GM18498 (cell line): ENCODE measurements at regions not wholly inside any gene's neighbourhood (a gene's known extent, or its start where the extent isn't known, plus 50 kb on each side); places are given as distances from the start of the nearest gene placed in this dataset.
"Not testable (repeated sequence)": the region's sequence is repeated elsewhere in the genome, so short reads cannot be mapped to it uniquely, and the experiment has no call there.

Source experiments
- ATAC-seq: cut with Tn5 transposase; IDR thresholded peaks from one replicate; pipeline ENCODE4 v1.9.1; 2021; ENCODE audit warnings: mild to moderate bottlenecking, moderate library complexity; ENCODE audit not compliant: unreplicated experiment

DNA sequence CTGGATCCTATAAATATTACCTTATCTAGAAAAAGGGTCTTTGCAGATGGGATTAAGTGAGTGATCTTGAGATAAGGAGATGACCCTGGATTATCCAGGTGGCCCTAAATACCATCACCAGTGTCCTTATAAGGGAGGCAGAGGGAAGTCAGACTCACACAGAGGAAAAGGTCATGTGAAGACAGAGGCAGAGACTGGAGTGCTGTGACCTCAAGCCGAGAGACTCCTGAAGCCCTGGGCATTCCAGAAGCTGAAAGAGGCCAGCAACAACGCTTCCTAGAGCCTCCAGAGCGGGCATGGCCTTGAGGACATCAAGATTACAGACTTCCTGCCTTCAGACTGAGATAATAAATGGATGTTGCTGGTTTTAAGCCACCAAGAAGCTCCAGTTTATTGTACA, 118.8 kb downstream of the ATPSCKMT start:
- ATAC-seq: no peak

DNA sequence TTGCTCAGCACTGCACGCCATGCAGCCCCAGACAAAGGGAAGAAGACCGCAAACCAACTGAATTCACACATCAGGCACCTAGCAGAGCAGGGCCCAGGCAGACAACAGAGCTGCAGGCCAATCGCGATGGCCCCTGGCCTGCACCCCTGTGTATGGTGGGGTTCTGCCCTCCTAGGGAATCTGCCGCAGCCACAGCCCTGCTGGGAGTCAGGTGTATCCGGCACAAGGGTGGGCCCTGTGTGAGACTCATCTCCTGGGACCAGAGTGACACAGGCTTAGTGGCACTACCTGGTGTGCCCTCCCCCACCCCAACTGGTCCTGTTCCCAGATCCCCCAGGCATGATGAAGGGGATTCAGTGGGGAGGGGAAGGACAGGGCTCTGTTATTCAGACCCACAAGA, 122.8 kb downstream of the ATPSCKMT start:
- ATAC-seq: no peak

DNA sequence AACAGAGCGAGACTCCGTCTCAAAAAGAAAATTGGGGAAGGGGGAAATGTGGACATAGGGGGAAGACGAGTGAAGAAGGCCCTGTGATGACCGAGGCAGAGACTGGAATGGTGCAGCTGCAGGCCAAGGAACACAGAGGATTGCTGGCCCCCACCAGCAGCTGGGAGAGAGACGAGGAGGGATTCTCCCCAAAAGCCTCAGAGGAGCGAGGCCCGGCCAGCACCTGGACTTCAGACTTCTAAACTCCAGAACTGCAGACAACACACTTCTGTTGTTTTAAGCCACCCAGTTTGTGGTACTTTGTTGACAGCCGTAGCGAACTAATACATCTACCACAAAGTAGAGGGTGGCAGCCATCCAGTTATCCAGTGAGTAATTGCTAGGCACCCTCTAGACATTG, 124.6 kb downstream of the ATPSCKMT start:
- ATAC-seq: no peak

DNA sequence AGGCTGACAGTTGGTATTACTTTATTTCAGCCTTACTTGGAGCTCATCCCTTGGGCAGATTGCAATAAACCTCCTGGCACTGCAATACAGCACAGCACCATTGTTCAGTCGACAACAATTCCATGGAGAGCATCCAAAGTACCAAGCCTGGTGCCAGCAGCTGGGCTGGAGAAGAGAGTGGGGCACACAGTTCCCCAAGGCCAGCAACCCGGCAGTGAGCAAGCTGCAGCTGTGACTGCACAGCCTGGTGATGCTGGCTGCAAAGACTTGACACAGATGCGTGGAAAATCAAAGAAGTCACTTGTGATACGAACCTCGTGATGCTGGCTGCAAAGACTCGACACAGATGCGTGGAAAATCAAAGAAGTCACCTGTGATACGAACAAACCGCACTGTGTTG, 125.4 kb downstream of the ATPSCKMT start:
- ATAC-seq: no peak

DNA sequence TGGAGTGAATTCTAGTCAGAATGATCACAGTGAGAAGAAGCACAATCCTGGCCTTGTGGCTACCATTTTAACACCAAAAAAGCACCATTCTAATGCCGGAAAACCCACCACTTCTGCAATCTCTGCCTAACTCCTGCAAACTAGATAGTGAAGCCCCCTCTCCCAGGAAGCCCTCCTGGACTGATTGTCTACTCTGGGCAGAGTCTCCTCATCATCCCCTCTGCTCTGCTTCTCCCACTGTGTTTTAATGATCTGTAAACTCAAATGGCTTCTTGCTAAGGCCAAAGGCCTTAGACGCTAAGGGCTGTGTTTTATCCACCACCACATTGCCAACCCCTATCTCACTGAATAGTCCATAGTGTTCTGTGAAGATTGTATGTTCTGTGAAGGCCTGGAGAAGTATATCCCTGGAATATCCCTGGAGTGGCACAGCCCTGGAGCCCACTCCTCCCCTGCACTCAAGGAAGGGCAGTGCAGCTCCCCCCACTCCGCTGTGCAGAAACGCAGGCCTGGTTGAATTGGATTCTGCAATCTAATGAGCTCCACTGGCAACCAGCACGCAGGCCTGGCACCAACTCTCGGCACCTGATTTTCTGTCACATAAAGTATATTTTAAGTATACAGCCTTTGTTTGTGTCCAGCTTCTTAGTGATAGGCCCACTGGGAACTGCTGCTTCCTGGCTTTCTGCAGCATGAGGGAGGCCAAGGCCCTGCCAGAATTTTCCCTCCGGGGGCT, 126.3 kb downstream of the ATPSCKMT start:
- no peak for ATAC-seq

DNA sequence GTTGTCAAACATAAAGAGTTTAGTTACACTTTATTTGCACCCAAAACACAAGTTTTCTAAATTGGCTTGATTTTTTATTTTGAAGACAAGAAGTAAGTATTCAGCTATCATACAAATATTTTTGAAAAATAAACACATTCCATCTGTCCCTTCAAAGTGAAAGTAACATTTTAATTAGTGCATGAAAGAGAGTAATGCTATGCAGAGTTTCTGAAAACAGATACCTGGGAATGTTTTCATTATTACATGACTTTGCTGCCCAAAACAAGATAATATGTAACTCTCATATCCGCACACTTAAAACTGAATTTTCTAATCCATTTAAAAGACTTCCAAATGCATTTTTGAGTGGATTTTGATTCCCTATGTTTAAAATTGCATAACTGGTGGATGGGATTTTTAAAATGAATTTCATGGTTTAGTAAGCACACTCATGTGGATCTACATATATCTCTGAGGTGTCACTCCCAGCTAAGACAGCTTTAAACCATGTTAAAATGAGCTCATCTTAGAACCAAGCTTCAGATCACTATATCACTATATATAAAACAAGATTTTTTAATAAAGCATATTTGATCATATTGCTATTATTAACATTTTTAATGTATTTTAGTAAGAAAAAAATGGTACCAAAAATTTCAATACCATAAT, 127.5 kb downstream of the ATPSCKMT start:
- ATAC-seq: no peak

DNA sequence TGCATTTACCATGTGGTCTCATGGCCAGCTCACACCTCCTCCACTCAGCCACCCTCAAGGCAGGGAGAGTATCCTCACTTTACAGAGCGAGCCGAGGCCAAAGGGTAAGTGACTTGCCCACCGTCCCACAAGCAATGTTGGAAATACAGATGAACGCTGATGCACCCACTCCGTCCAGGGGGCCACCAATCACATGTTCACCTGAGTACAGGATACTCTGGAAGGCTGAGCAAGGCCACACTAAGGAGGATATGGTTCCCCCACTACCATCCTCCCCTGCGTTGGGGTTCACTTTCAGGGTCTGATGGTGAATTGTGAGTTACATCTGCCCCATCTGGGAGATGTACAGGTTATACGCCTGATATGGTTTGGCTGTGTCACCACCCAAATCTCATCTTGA, 128.8 kb downstream of the ATPSCKMT start:
- no peak for ATAC-seq

DNA sequence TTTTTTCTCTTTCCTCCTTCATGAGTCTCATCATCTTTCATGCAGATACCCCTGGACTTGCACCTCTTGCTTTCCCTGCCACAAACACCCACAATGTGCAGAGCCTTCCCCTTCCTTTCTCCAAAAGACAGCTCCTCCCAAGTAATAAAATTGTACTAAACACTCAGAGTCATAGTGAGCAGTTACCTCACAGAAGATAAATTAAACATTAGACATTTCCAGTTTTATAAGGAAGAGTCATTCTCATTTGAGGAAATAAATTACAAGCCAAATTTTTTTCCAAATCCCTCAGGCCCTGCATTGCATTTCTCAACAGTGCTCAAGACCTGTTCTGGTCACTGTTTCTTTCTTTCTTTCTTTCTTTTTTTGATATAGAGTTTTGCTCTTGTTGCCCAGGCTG, 131.5 kb downstream of the ATPSCKMT start:
- no peak for ATAC-seq

DNA sequence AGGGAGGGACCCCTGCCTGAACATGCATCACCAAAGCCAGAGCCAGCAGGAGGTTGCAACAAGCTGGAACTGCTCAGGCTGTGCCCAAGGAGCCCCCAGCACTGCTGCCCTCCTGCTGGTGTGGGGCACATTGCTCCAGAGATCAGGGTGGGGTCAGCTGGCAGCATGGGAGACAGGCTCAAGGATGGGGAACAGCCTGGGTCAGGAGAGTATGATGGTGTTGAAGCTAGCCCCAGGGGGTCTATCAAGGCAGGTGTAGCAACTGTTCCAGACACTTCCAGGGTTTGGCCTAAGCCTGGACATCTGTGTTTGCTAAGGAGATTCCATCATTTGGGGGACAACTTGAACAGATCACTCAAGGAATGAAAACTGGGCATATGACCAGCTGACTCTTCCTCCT, 133.1 kb downstream of the ATPSCKMT start:
- ATAC-seq: no peak

DNA sequence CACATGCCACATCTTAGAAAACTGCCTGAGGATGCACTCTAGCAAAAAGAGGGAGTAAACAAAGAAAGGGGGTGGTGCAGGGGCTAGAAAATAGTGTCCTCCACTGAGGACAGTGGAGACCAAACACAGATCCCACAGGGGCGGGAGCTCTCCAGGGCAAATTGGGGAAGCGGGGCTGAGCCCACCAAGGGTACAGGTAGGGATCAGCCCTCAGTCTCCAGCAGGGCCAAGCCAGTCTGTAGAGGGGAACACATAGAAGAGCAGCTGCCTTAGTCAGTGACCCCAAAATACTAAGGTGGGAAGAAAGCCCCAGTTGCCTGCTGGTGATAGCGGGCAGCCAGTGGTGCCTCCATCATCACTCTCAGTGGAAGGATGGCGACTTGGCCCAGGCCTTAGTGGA, 134.0 kb downstream of the ATPSCKMT start:
- no peak for ATAC-seq

DNA sequence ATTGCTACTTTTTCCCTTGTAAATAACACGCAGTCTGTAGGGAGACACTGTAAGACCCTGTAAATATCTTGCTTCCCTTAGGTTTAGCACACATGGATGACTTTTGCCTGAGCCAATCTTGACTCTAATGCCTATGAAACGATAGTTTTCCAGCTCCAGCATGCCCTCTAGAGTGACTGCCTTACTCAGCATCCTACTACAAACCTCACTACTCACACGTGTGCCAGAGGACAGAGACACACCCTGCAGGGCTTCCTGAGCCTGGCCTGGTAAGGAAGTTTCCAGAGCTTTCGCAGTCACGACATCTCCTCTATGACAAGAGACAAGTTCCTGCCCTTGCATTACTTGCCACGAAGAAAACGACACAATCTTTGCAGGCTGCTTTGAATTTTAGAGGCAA, 138.1 kb downstream of the ATPSCKMT start:
- ATAC-seq: peak; percentile 62

DNA sequence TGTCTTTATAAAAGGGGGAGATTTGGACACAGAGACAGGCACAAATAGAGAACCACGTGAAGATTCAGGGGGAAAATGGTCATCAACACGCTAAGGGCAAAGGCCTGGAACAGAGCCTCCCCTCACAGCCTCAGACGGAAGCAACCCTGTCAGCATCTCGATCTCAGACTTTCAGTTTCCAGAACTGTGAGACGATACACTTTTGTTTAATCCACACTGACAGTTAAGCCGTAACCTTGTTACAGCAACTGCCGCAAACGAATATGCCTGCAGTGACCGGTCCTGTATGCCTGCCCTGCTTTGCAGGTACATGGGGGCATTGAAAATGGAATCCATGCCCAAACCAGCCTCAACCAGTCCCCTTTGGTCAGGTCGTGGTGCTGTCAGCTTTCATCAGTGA, 139.5 kb downstream of the ATPSCKMT start:
- ATAC-seq: no peak

DNA sequence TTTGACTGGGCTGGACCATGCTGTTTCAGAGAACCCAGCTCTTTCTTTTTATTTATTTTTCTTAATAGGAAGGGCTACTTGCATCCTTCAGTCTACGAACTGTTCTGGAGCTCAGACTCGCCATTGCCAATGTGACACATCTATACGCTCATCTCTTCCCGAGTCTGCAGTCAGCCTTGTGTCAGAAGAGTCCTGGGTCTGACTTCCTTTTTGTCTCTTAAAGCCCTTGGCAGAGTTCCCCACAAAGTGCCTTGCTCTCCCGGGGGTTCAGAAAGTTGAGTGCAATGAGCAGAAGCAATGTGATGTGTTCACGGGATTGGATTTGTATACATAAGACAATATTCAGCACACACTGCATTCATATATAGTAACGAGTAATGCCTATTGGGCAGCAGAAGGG, 140.4 kb downstream of the ATPSCKMT start:
- ATAC-seq: no peak

DNA sequence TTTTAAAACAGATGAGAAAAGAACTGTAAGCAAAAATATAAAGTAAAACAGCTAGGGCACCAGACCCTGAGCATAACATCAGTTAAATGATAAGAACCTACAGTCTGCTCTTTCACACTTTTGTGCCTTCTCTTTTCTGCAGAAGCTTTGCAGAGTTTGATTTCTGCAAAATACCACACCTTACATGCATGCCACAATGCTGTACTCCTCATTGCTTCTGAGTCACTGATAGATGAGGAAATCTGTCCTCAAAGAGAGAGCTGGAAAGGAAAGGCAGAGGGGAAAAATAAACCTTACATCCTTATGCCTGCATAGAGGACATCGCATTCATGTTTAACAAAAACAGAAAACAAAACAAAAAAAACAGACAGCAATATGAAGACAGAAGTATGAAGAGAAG, 142.9 kb downstream of the ATPSCKMT start:
- ATAC-seq: no peak

DNA sequence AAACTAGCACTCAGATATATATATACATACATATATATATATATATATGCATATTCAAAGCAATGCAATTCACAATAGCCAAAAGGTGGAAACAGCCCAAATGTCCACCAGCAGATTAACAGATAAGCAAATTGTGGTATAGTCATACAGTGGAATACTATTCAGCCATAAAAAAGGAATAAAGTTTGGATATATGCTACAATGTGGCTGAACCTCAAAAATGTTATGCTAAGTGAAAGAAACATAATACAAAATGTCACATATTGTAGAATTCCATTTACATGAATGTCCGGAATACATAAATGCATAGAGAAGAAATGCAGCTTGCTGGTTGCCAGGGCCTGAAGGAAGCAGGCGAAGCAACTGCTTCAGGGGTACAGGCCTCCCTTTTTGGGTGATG, 143.4 kb downstream of the ATPSCKMT start:
- ATAC-seq: no peak

DNA sequence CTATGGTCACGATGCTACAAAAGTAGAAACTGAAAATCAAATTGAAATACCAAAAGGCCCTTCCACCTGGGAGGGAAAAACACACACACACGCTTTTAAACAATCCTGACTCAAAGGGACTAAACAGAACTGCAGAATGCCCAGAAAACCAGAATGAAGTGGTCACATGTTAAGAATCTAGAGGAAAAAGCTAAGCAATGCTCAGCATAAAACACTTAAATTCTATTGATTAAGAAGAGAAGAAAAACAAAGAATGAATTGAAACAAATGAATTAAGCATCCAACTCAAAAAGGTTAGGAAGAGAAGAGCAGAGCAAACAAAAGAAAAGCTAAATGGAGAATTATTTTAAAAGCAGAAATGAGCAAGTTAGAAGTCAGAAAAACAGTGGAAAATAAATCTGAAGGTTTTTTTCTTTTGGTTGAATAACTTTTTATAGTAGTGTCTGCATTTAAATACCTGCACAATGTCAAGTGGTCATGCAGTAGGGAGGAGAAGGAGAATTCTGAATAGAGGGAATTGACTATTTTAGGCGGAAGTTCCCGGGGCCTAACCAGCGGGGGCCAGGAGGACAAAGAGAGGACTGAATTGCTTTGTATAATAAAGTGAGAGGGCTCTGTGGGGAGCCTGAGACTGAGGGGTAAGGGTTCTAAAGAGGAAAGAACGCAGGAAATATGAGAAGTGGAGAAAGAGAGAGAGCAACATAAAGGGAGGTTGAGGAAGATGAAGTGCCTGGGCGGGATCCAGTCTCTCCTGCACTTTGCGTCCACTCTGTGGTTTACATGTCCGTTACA, 146.8 kb downstream of the ATPSCKMT start:
- no peak for ATAC-seq

DNA sequence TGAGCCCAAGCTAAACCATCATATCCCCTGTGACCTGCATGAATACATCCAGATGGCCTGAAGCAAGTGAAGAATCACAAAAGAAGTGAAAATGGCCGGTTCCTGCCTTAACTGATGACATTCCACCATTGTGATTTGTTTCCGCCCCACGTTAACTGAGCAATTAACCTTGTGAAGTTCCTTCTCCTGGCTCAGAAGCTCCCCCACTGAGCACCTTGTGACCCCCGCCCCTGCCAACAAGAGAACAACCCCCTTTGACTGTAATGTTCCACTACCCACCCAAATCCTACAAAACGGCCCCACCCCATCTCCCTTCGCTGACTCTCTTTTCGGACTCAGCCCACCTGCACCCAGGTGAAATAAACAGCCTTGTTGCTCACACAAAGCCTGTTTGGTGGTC, 147.5 kb downstream of the ATPSCKMT start:
- not testable (repeated sequence) for ATAC-seq

DNA sequence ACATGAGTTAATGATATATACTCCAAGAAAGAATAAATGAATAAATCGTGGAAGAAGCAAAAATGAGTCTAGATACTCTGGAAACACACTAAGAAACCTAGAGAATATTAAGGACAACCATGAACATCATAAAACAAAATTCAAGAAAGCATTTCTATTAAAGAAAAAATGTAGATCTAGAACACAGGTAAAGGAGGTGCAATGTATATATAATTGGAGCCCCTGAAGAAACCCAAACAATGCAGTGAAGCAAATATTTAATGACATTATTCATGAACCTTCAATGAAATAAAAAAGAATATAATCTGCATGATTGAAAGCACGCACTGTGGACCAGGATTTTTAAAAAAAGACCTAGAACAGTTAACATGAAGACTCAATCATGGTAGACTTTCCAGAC, 150.1 kb downstream of the ATPSCKMT start:
- ATAC-seq: no peak

DNA sequence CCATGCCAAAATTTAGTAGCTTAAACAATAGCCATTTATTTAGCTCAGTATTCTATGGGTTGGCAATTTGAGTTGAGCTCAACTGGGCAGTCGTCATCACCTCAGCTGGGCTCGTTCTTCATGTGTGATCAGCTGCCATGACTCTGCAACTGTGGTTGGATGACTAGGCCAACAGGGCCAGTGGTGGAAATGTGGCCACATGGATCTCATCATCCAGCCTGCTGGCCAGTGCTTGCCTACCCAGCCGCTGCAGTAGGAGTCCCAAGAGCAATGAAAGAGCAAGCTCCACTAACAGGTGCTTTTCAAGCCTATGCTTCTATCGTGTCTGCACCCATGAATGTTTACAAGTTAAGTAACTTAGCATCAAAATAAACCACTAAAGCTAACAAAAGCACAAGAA, 158.0 kb downstream of the ATPSCKMT start:
- no peak for ATAC-seq

DNA sequence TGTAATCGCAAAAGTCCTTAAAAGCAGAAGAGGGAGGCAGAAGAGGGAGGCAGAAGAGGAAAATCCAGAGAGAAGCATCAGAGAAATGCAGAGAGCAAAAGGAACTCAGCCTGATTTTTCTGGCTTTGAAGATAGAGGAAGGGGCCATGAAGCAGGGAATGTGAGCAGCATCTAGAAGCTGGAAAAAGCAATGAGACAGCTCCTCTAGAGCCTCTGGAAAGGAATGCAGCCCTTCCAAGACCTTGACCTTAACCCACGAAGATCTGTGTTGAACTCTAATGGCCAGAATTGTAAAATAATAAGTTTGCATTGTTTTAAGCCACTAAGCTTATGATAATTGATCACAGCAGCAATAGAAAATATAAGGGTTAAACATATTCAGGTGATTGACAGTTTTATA, 159.6 kb downstream of the ATPSCKMT start:
- ATAC-seq: no peak

DNA sequence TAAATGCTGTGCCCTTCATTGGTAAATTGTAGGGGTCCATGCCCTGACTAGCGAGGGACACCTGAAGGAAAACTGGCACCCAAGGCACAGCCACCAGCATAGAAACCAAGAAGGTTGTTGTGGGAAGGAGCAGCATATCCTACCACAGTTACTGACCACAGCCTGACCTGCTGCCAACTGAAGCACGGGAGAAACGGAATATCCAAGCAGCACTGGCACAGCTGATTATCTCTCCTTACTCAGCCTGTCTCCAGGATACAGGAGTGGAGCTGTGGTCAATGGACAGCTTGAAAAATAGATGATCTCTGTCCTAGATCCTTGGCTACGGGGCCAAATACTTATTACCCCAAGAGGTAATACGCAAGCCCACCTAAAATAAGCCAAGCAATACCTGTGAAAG, 164.5 kb downstream of the ATPSCKMT start:
- ATAC-seq: no peak

DNA sequence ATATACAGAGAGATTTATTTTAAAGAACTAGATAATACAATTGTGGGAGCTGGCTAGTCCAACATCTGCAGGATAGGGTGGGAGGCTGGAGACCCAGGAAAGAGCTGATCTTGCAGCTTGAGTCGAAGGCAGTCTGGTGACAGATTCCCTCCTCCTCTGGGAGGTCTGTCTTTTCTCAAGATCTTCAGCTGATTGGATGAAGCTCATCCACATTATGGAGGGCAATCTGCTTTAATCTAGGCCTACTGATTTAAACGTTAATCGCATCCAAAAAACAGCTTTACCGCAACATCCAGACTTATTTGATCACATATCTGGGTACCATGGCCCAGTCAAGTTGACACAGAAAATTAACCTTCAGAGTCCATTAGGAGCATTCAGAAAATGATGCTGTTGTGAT, 168.1 kb downstream of the ATPSCKMT start:
- ATAC-seq: no peak
